NCI-H460 (cell line): ENCODE measurements at regions not wholly inside any gene's neighbourhood (a gene's known extent, or its start where the extent isn't known, plus 50 kb on each side); places are given as distances from the start of the nearest gene placed in this dataset.

Experiments
- DNase-seq: peaks from one replicate; pipeline ENCODE4 v3.0.0-alpha.2; 2016; ENCODE audit warnings: low read depth; ENCODE audit errors: extremely low read depth

DNA sequence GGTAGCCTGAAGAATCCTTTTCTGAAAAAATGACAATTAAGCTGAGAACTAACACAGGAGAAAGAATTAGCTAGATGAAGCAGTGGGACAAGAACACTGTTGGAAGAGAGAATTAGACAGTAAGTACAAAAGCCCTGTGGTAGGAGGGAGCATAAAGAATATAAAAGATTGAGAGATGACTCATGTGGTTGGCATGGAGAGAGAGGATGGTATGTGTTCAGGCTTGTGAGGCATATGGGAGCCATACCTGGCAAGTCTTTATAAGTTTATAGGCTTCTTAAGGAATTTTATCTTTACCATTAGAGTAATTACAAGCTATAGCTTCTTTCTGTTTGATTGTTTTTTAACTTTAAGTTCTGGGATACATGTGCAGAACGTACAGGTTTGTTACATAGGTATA lies 325.0 kb downstream of the ARL6IP6 start:
- DNase-seq, result no peak

DNA sequence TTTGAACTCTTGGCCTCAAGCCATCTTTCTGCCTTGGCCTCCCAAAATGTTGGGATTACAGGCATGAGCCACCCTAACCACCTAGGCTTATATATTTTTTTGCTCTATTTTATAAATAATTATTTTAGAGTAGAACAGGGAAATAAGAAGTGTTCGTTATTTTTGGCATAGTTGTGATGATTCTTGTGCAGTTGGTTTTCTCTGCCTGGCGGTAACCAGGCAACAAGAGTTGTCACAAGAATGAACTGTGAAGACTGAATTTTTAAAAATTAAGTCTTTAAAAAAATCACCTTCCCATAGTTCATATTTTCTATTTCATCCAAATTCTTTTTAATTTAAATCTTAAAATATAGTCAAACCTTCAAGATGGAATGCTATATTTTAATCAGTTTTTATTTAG lies 310.2 kb downstream of the ARL6IP6 start:
- DNase-seq, result no peak

DNA sequence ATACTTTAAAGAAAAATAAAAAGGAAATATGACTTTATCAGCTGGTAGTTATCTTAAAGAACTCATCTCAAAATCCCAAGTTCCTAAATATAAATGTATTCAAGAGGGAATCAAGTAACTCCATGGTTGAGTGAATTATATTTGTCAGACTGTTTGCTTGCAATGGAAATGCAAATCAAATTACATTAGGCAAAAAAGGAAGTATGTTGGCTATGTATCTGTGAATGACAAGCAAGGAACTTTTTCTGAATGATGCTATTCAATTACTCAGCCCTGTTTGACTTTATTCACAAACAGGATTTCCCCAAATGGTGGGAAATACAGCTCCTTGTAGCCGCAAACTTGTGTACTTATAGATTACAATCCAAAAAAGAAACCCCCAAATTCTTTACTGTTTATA lies 309.1 kb downstream of the ARL6IP6 start:
- no peak for DNase-seq

DNA sequence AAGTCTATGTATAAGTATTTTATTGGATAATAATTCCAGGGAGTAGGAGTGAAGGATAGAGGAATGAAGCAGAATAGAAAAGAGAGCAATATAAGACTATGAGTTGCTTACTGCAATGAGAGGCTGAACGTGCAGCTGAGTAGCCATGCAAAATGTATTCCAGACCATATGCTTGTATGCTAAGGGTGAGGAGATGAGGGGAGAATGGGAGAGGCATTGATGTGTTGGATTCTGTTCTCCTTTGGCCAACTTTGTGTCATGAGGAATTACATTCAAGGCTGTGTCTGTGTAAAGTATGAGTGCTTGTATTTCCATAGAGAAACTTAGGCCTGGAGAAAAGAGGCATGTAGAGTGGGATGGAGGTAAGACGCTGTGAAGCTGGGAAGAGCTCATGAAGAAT lies 301.8 kb downstream of the ARL6IP6 start:
- DNase-seq, result no peak

DNA sequence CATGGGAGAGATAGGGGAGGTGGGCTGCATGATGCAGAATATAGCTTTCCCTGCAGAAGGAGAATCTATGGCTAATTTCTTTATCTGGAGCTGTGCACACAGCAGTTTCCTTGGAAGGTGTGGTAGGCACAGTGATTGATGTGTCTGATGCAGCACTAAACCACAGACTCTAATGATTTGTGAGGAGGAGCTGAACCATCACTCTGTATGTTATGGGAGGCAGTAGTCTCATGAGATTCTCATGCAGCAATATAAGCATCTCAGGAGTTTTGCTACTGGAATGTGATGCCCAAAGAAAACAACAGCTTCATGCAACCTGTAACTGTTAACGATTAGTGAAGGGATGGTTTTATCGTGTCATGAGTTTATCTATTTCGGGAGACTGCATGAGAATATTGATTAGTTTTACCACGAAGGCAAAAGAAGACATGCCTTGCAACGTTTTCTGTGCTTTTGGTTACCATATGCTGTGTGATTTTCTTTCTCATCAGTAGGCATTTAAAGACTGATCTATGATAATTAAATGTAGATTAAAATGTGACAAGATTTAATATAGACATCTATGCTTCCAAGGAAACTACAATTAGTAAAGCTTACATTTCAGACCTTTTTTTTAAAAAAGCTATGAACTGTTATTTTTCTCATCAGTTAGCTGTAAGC lies 286.8 kb downstream of the ARL6IP6 start:
- DNase-seq, result no peak

DNA sequence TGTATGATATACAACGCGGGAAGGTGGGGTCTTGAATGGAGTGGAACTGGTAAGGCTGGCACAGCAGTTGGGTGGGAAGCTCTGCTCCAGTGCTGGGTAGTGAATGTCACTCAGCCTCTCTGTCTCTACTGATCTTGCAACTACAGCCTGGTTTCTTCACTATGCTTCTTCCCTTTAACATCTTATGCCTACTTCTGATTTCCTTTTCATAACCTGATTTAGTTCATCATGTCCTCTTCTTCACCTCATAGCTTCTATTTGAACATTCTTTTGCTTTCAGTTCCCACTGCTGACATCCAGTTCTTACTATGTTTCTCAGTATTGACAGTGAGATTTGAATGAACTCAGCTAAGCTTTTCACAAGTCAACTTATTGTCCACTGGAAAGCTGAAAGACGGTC lies 286.2 kb downstream of the ARL6IP6 start:
- no peak for DNase-seq

DNA sequence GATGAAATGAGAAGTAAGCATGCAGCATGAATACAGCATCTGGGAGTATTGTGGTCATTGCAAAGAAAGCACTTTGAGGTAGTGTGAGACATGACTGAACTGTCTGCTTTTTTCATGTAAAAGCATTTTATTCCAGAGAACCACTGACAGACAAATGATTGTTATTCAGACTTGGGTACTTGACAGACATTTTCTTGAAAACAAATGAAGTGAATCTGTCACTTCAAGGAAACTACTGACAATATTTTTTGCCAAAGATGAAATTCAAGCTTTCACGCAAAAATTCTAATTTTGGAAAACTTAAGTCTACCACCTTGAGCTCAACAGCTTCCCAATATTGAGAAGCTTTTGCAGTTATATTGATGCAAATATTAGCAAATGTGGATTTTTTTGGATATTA lies 255.7 kb downstream of the ARL6IP6 start:
- DNase-seq, result no peak

DNA sequence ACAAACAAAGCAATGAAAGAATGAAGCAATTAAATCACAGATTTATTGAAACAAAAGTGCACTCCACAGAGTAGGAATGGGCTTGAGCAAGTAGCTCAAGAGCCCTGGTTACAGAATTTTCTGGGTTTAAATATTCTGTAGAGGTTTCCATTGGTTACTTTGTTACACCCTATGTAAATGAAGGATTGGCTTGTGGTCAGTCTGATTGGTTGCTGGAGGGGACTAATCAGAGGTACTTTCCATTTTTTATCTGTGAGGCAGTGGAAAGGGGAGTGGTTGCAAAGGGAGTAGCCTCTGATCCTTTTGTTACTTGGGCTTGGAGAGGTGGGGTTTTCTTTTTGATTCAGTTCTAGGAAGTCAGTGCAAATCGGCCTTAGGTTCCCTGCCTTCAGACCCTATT lies 253.3 kb downstream of the ARL6IP6 start:
- no peak for DNase-seq

DNA sequence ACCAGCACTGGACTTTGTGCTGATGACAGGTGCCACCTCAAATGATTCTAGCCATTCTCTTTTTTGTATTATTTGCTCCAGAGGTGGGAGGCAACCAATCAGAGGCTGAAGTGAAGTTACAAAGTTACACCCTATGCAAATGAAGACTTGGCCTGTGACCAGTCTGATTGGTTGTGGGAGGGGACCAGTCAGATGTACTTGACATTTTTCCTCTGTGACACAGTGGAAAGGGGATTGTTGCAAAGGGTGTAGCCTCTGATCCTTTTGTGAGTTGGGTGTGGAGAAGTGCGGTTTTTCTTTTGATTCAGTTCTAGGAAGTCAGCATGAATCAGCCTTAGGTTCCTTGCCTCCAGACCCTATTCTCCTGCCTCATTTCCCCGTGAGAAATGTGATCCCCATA lies 244.0 kb downstream of the ARL6IP6 start:
- DNase-seq, result no peak

DNA sequence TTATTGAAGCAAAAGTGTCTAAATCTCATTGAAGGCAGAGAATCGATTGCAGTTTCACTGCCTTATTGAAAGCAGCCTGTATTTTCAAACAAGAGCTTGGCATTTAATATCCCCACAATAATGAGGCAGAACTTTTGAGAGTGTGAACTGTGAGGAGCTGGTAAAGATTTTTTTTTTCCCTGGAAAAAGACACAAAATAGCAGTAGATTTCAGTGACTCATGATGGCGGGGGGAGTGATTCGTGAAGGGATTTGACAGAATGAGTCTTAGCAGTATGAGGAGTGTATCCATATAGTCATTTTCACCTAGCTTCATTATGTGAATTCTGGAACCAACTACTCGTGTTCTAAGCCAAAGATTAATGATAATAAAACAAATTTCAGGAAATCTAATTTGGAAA lies 242.9 kb downstream of the ARL6IP6 start:
- DNase-seq, result no peak

DNA sequence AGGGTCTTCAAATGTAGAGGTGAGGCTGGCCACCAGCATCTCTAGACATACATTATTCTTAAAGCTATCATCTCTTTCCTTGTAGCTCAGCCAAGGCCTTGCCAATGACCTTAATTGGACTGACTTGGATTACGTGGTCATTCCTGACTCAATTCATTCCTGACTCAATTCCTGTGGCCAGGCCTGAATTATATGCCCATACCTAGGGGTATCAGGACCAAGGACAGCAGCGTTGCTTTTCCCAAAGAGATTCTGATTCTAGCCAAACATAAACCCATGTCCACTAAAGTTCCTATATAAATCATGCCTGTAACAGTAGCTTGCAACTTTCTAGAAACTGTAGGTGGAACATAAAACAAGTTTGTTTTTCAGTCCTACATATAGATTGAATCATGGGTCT lies 231.7 kb downstream of the ARL6IP6 start:
- peak; percentile 22 for DNase-seq

DNA sequence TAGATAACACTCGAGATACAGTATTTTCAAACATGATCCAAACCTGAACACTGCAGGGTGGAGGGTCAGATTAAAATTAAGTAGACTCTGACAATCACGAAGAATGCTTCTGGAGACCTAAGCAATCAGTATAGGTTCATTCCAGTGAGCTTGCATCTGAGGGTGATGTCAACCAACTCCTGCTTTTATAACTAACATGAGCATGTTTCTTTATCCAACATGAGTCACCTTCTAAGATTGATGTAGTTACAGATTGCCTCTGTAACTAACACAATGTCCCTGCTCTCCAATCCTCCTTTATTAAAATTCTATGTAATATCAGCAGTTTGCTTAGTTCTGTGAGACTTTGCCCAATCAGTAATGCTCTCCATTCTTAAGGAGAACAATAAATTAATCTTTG lies 225.7 kb downstream of the ARL6IP6 start:
- no peak for DNase-seq

DNA sequence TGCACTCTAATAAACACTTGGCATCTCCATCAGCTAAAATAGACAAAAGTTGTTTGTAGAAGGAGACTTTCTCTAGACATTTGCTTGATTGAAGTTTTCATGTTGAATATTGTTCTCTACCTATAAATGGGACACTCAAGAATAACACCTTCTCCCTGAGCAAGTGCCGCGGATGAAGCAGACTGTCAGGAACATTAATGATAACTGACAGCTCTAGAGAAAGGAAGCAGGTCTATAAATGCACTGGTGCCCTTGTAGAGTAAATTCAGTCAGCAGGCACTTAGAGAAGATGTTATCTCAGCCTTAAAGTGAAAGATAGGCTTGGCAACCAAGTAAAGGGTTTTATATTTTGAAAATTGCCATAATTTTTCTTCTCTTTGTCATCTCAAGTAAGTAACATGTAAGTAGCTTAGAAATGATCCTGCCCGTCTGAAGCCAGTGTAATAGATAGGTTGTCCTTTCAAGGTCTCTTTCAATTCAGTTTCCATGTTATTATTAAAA lies 224.6 kb downstream of the ARL6IP6 start:
- no peak for DNase-seq

DNA sequence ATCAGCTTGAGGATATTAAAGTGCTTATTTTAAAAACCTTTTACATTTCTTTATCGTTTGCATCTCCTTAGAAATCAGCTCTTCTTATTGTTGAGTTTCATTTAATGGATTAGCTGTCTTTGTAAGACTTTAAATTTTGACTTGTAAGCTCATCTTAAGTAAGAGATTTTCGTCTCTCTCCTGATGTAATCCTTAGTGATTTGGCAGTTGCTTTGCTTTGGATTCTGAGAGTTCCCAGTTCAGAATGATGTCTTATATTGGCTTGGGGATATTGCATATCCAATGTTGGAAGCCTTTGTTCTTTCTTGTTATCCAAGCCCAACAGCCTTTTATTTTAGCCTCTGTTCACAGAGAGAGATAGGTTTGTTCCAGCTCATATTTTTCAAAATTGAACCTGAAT lies 212.1 kb downstream of the ARL6IP6 start:
- DNase-seq, result no peak

DNA sequence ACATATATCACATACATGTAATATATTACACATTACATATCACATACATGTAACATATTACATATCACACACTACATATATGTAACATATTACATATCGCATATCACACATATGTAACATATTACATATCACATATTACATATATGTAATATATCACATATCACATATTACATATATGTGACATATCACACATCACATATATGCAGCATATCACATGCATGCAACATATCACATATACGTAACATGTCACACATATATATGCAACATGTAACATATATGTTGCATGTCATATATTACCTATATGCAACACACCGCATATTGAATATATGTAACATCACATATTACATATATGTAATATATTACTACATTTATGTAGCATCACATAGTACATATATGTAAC lies 211.2 kb downstream of the ARL6IP6 start:
- DNase-seq, result no peak

DNA sequence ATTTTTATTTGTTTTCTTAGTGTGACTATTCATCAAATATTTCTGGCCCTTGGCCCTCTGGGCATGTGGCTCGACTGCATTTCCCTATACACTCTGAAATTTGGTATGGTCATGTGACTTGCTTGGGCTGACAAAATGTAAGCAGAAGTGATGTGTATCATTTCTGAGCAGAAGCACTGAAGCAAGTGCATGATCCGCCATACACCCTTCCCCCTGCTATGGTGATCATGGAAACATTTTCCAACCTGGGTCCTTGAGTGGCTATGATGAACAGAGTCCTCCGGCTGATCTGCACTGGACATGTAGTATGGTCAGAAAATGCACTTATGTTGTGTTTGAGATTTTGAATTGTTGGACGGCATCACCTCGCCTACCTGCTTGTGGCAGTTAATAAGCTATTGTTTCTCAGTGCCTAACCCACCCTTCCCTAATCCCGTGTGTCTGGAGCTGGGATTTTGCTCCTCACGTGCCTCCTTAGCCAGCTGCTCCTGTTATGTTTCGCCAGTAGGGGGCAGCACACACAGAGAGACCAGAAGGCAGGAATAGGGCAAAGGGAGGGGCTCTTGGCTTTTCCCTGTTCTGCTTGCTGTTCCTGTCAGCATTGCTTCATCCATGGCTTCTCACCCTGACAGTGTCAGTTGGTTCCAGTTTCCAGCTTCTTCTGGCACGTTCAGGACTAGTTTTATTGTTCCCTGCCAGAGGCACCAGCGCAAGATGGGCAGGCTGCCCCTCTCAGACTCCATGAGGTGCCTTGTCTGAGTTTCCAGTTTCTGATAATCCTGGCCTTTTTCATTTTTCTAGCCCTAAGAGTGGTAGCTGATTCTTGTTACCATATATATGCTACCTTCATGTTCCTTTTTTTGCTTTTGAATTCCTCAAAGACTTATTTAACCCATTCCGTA lies 207.4 kb downstream of the ARL6IP6 start:
- peak; percentile 80 for DNase-seq

DNA sequence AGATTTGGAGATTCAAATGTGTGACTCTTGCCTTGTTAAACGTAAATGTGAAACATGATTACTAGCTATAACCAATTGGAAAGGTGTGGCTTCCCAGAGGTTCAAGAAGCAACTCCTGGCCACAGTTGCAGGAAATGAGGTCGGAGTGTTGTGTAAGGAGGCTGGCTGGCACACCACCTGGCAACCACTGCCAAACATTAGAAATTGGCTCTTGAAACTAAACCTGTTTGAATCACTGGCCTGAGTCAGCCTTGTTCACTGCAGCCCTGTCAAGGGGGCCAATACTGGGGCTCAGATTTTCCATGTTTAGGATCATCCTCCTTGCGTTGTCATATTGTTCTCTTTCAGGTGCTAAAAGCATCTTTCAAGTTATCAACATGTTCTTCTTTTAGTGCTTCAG lies 206.3 kb downstream of the ARL6IP6 start:
- no peak for DNase-seq

DNA sequence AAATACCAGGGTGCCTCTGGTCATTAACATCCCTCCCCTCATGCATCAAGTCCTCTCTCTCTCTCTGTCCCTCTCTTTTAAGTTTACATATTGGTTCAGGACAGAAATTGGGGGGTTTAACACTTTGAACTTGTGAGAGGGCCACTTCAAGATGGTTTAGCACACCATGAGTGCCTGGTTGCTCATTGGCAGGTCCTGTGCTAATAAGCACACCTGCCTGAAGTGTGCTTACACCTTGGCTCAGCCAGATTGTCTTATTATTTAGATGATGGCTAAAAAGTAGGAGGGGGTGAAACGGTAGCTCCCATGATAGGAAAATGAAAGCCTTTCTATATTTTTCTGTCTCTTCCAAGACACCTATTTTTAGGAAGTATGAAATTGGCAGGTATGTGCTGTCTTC lies 205.8 kb downstream of the ARL6IP6 start:
- no peak for DNase-seq

DNA sequence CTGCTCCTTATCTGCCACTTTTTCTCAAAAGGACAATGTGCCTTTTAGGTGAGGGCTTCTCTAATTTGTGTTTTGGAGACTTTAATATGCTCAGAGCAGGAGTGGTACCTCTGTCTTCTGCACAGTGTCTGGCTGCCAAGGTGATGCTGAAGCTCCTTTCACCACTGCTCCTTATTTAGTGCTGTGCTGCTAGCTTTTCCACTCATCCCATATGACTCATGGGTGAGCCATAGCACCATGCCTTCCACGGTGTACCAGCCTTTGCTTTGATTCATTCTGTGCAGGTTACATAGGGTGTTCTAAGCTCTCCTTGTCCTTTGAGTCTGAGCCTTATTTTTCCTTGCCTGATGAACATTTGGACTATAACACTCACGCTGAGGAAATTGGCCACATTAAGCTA lies 202.4 kb downstream of the ARL6IP6 start:
- DNase-seq, result no peak

DNA sequence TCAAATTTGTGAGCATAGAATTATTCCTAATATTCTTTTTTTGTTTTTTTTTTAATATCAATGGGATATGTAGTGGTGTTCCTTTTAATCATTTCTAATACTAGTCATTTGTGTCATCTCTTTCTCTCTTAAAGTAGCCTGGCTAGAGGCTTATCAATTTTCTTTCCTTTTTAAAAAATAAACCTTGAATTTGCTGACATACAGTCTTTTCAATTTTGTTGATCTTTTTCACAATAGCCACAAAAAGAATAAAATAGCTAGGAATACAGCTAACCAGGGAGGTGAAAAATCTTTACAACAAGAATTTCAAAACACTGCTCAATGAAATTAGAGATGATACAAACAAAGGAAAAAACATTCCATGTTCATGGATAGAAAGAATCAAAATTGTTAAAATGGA lies 192.6 kb downstream of the ARL6IP6 start:
- DNase-seq, result no peak

DNA sequence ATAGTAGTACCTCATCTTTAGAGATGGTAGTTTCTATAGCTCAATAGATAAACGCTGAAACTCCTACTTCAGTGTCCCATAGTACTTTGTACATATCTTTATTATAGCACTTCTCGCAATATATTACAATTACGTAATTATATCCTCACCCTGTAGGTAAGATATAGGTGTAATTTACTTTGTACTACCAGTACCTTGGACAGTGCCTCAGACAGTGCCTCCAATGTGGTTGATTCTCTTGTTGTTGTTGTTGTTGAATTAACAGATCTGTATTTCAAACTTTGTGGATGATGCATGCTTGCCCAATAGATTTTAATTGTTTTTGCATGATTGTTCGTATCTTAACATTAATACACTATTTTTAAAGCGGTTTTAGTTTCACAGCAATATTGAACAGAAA lies 188.6 kb downstream of the ARL6IP6 start:
- no peak for DNase-seq

DNA sequence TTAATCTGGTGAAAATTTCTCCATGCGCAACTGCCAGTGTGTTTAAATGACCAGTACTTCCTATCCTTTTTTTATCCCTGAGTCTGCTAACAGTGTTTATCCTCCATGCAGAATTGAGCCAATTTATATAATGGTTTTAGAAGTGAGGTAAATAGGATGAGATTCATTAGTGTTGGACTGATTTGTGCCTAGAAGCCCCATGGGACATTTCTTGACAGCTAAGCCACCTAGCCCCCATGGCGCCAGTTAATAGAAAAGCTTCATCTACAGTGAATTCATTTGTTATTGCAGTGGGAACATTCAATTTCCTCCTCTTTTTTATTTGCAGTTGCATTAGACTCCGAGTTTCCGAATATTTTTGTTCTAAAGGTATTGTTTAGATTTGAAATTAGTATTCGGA lies 175.6 kb downstream of the ARL6IP6 start:
- no peak for DNase-seq
